NCI-H2227 (cell line): ENCODE measurements at regions not wholly inside any gene's neighbourhood (a gene's known extent, or its start where the extent isn't known, plus 50 kb on each side); places are given as distances from the start of the nearest gene placed in this dataset.

Experiments used
- DNase-seq: peaks from one replicate; lab custom pipeline; 2025; ENCODE audit not compliant: unreplicated experiment; lab: John Stamatoyannopoulos, UW

DNA sequence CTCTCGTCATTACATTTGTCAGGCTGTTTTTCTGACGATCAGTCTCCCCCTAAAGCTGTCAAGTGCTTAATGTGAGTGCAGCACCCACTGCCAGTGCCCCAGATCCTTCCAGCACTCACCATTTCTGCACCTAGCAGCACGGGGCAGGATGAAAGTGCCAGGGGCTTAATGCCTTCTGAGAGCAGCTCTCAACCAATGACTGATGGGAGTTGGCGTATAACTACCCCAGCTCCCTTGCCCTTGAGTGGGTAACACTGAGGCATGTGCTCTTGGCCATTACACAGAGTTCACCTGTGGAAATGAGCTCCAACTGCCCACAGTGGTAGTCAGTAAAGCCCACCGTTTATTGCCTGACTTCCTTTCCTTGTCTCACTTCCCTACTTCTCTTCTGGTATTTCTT is 226.2 kb upstream of the BCOR start:
- DNase-seq: no peak

GRCh38 chrX:40320819-40321218 is 223.1 kb upstream of the BCOR start:
- no peak for DNase-seq

DNA sequence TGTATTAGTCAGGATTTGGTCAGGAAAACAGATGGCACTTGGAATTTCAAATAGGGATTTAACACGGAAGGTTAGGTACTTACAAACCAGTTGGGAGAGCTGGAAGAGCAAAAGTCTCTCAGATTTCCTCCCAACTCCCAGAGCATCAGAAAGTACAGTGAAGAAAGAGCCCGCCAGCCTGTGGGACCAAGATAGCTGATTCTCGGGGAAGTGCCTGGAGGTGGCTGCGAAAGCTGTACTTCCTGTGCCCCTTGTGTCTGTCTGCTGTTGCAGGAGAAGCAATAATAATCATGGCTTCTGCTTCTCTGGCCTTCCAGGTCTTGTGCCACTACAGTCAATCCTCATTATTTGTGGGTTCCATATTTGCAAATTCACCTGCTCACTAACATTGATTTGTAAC is 221.0 kb upstream of the BCOR start:
- DNase-seq: no peak

GRCh38 chrX:40318076-40318475 is 220.3 kb upstream of the BCOR start:
- no peak for DNase-seq

- DNase-seq: no peak
These were observed 218.7 kb upstream of the BCOR start for GRCh38 chrX:40316502-40316901.

DNA sequence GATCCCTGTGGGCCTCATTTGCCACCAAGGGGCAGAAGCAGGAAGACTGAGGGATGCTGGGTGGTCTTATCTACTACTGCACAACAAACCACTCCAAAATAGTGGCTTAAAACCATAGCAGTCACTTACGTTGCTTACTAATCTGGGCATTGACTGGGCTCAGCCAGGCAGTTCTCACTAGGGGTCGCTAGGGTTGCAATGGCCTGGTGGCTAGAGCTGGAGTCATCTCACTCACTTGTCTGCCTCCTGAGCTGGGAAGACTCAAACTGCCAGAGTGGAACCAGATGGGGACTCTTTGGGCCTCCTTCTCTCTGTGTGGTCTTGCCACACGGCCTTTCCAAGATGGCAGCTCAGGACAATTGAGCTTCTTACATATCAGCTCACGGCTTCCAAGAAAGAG is 216.3 kb upstream of the BCOR start:
- no peak for DNase-seq

DNA sequence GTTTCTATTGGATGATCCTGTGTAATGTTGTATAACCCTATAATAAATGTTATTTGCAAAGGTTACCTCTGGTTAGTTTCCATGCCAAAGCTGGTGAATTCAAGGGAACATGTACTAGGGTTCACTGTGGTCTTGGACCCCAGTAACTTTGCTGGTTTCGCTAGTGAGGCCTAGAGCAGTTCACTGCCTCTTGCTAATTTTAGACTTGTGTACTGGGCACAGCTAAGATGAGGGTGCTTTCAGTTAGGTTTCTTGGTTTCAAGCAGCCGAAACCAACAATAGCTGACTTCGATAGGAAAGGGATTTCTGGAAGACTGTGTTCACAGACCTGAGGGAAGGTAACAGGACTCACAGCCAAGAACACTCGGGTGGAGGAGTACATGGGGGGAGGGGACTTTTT is 215.5 kb upstream of the BCOR start:
- DNase-seq: no peak

DNA sequence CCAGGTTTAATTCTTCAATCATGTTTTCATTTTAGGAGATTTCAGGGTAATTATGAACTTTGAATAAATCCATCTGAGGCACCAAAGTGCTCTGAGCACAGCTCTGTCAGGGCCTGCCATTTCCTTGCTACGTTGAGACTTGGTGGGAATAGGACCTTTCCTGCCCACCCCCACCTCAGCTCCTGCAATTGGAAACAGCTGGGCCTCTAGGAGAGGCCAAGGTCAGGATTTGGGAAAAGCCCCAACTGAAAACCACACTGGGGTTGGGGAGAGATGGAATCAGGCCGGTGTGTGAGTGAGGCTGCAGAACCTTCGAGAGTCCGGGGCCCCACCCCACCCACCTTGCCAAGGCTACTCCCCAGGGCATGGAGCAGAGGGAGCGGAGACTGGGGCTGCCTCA is 212.7 kb upstream of the BCOR start:
- no peak for DNase-seq

DNA sequence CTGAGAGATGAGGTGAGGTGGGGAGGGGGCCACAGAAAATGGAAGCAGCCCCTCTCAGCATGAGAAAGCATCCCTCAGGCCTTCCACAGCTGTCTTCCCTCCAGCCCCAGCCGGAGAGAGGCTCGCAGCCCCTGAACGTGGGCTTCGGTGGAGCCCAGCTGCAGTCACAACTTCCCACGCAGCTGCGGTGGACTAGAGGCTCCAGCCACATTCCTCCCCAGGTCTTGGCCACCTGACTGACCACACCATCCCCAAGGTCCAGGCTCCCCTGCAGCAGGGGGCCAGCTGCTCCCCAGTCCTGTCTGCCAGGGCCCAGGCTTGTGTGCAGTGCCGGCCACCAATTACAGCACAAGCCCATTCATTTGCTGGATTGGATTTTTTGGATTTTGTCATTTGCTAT is 212.3 kb upstream of the BCOR start:
- no peak for DNase-seq

- no peak for DNase-seq
These were observed 210.1 kb upstream of the BCOR start for GRCh38 chrX:40307871-40308270.

DNA sequence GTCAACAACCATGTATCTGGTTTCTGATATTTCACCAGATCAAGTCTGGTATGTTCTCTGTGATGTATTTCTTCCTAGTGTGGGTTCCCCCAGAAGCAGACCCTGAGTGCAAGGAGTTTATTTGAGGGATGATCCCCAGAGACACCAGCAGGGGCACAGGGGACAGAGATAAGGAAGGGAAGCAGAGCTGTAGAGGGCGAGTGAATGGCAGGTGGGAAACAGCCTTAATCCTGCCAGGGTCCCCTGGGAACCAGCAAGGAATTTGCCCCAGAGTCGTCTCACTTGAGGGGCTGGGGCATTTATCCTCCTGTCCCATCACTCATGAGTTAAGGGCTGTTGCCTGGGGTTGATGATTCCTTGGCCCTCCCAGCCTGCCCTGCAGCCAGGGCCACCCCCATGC is 206.4 kb upstream of the BCOR start:
- DNase-seq: no peak

GRCh38 chrX:40303256-40304077 is 205.7 kb upstream of the BCOR start:
- DNase-seq: no peak

GRCh38 chrX:40300286-40300890 is 202.6 kb upstream of the BCOR start:
- no peak for DNase-seq

DNA sequence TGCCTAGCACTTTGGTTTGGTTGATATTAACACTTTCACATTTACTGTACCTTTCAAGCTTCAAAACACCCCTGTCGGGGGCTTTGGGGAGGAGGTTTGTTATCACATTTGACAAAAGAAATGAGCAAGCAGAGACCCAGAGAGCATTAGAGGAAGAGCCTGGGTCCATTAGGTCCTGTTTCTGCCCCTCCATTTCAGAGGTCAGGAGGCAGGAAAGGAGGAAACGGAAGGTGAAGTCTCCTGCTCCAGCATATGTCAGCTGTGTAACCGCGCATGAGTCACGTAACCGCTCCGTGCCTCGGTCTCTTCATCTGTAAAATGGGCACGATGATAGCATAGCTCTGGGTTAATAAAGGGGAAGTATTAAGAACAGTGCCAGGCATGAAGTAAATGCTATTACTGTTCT is 201.9 kb upstream of the BCOR start:
- DNase-seq: no peak

GRCh38 chrX:40298572-40299479 is 201.1 kb upstream of the BCOR start:
- no peak for DNase-seq

DNA sequence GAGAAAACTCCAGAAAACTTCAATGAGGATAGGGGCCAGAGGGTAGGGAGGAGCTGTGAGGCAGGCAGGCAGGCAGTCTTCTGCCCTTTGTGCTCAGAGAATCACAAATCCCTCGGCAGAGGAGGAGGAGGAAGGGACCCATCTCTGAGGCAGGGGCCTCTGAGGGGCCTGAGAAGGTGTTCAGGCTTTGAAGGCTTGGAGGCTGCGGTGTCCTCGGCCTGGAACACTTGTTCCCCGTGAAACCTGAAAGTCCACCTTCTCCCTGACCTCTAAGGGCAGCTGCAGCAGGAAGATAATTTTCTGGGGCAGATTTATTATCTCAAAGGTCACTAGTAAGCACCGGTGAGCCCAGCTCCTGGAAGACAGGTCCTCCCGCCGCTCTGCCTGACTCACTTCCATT is 200.3 kb upstream of the BCOR start:
- DNase-seq: no peak

DNA sequence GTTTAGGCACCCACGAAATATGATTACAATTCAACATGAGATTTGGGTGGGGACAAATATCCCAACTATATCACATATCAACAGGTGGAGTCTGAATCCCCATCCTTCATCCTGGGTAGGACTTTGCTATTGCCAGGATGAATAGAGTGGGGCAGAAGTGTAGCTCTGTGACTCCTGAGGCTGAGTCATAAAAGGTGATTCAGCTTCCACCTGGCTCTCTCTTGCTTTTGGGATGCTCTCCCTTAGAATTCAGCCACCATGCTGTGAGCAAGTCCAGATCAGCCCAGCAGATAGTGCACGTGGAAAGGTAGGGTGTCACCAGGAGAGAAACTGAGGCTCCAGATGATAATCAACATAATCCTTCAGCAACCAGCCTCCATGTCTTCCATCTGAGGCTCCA is 193.8 kb upstream of the BCOR start:
- no peak for DNase-seq

GRCh38 chrX:40290517-40290916 is 192.8 kb upstream of the BCOR start:
- no peak for DNase-seq

DNA sequence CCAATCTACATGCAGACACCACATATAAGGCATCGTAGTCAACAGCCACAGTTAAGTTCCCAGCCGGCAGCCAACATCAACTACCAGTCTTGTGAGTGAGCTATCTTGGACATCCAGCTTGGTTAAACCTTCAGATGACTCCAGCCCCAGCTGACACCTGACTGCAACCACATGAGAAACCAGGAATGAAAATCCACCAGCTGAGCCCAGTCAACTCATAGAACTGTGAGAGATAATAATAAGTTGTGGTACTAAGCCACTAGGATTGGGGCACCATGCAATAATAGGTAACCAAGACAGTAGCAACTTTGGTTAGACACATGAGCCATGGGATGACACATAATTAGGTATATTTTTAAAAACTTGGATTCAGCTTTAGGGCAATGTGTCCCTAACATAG is 188.1 kb upstream of the BCOR start:
- no peak for DNase-seq

DNA sequence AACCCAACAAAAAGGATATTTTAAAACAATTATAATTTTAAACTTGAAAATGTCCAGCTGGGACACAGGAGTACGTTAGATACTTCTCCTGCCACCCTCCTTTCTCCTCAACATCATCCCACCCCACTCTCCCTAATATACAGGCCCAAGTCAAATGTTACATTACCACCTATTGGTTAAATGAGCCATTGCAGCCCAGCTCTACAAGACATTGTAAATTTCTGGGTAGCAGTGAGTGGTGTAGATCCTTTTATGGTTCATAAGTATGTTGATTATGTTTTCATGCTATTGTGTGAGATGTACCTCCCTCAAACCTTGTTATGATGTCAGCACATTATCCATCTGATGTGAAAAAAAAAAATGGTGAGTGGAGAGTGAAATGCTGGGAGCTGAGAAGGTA is 187.1 kb upstream of the BCOR start:
- no peak for DNase-seq

DNA sequence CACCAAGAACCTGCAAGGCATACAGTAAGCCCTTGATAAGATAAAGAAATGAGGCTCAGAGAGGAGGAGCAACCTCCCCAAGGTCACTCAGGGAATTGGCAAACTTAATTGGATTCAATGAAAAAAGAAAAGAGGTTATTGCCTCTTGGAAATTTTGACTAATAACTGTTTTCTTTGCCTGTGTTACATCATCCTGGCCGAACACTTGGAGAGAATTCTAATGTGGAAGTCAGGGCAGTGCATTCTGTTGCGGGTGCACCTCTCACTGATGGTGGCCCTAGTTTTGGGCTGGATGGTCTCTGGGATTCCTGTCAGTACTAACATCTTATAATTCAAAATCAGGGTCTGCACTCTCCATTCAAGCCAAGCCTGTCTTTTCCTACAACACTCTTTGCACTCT is 186.2 kb upstream of the BCOR start:
- no peak for DNase-seq
